ENCODE measurements at regions not wholly inside any gene's neighbourhood (a gene's known extent, or its start where the extent isn't known, plus 50 kb on each side); places are given as distances from the start of the nearest gene placed in this dataset.

GRCh38 chr18:29531746-29532145, 1354.8 kb upstream of the CDH2 start:
- intact Hi-C loops (cut with DNase I) = no loop called here
- no peaks in the 10 kb centered on the region for H3K36me3 ChIP-seq (replicated peaks in 1 of 2; ENCODE audit: insufficient read depth in 1 of 2, low read depth in 2 of 2)
- H3K4me3 ChIP-seq = no peak overlapping the region
- no peak overlapping the region for H3K27ac ChIP-seq
- no peak for DNase-seq
- no peaks in the 10 kb centered on the region for H3K9me3 ChIP-seq
- H3K27me3 ChIP-seq = no peaks in the 10 kb centered on the region
- ATAC-seq = no peak
- TF ChIP-seq CTCF (IDR thresholded peaks at IDR 0.05) (no peak), POLR2A (IDR thresholded peaks at IDR 0.05) (no peak)
- H3K4me1 ChIP-seq = no peaks in the 10 kb centered on the region

- DNase-seq (no peak), ATAC-seq (no peak)
- no peaks in the 10 kb centered on the region for H3K27me3 ChIP-seq
- no peak for TF ChIP-seq POLR2A (IDR thresholded peaks at IDR 0.05)
- TF ChIP-seq CTCF (IDR thresholded peaks at IDR 0.05) = no peak
- no peak overlapping the region for H3K4me3 ChIP-seq
- WGBS, 2 donors = 45 to 53% methylated on average over 3 of the region's 3 CpGs
- intact Hi-C loops (cut with DNase I) = no loop called here
- no peaks in the 10 kb centered on the region for H3K36me3 ChIP-seq (replicated peaks in 1 of 2; ENCODE audit: insufficient read depth in 1 of 2, low read depth in 2 of 2)
- no peaks in the 10 kb centered on the region for H3K4me1 ChIP-seq
- H3K27ac ChIP-seq = no peak overlapping the region
- no peaks in the 10 kb centered on the region for H3K9me3 ChIP-seq
Observed at GRCh38 chr18:29523371-29523770, 1346.4 kb upstream of the CDH2 start.

GRCh38 chr18:29512761-29513160, 1335.8 kb upstream of the CDH2 start:
- ATAC-seq (no peak), DNase-seq (no peak)
- H3K27me3 ChIP-seq = no peaks in the 10 kb centered on the region
- WGBS, 2 donors = 60 to 63% methylated on average over 3 of the region's 3 CpGs
- intact Hi-C loops (cut with DNase I) = no loop called here
- no peaks in the 10 kb centered on the region for H3K4me1 ChIP-seq
- no peaks in the 10 kb centered on the region for H3K36me3 ChIP-seq (replicated peaks in 1 of 2; ENCODE audit: insufficient read depth in 1 of 2, low read depth in 2 of 2)
- TF ChIP-seq POLR2A (IDR thresholded peaks at IDR 0.05) (no peak), CTCF (IDR thresholded peaks at IDR 0.05) (no peak)
- H3K4me3 ChIP-seq = no peak overlapping the region
- H3K9me3 ChIP-seq = no peaks in the 10 kb centered on the region
- no peak overlapping the region for H3K27ac ChIP-seq

GRCh38 chr18:29512203-29512602, 1335.3 kb upstream of the CDH2 start:
- DNase-seq (no peak), ATAC-seq (no peak)
- TF ChIP-seq CTCF (IDR thresholded peaks at IDR 0.05) (no peak), POLR2A (IDR thresholded peaks at IDR 0.05) (no peak)
- Histone ChIP-seq H3K4me3 (no peak overlapping the region), H3K9me3 (no peaks in the 10 kb centered on the region), H3K4me1 (no peaks in the 10 kb centered on the region), H3K27me3 (no peaks in the 10 kb centered on the region), H3K27ac (no peak overlapping the region), H3K36me3 (replicated peaks in 1 of 2; ENCODE audit: insufficient read depth in 1 of 2, low read depth in 2 of 2) (no peaks in the 10 kb centered on the region)
- intact Hi-C loops (cut with DNase I) = no loop called here

- ATAC-seq (no peak), DNase-seq (no peak)
- no peak overlapping the region for H3K27ac ChIP-seq
- no peaks in the 10 kb centered on the region for H3K27me3 ChIP-seq
- no peak overlapping the region for H3K4me3 ChIP-seq
- H3K36me3 ChIP-seq (replicated peaks in 1 of 2; ENCODE audit: insufficient read depth in 1 of 2, low read depth in 2 of 2) = no peaks in the 10 kb centered on the region
- intact Hi-C loops (cut with DNase I) = no loop called here
- 49 to 58% methylated on average over 3 of the region's 3 CpGs for WGBS, 2 donors
- no peak for TF ChIP-seq CTCF (IDR thresholded peaks at IDR 0.05)
- no peak for TF ChIP-seq POLR2A (IDR thresholded peaks at IDR 0.05)
- no peaks in the 10 kb centered on the region for H3K4me1 ChIP-seq
- no peaks in the 10 kb centered on the region for H3K9me3 ChIP-seq
Observed at GRCh38 chr18:29501952-29502351, 1325.0 kb upstream of the CDH2 start.

Measured in body of pancreas (tissue), 4 donors.